ENCODE measurements at regions not wholly inside any gene's neighbourhood (a gene's known extent, or its start where the extent isn't known, plus 50 kb on each side); places are given as distances from the start of the nearest gene placed in this dataset.
A peak's percentile ranks its signal among the peaks of the same experiment; 100 is the strongest.

GRCh38 chr10:56895306-56895705 is 534.2 kb upstream of the ZWINT start:
- DNase-seq = no peak
- intact Hi-C loops (cut with DNase I) = no loop called here

GRCh38 chr10:56881218-56881617 is 520.2 kb upstream of the ZWINT start:
- intact Hi-C loops (cut with DNase I) = no loop called here
- no peak for DNase-seq

GRCh38 chr10:56880606-56881005 is 519.5 kb upstream of the ZWINT start:
- DNase-seq = no peak
- intact Hi-C loops (cut with DNase I) = no loop called here

DNA sequence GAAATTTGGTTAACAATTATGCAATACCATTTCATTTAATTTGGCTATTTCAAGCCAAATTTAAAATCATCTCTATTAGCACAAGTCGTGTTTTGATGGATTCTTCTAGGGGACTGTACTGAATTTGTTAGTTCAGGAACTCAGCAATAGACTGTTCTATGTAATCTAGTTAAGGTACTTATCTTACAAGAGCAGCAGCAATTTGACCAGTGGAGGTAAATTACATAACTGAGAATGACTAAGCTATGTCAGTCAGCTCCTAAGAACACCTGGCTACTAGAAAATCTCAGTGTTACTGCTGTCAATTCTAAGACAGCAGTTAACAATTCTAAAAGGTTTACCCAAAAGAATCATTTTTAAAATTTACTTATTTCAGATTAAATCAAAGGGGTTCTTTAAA is 513.9 kb upstream of the ZWINT start:
- intact Hi-C loops (cut with DNase I) = no loop called here
- no peak for DNase-seq

DNA sequence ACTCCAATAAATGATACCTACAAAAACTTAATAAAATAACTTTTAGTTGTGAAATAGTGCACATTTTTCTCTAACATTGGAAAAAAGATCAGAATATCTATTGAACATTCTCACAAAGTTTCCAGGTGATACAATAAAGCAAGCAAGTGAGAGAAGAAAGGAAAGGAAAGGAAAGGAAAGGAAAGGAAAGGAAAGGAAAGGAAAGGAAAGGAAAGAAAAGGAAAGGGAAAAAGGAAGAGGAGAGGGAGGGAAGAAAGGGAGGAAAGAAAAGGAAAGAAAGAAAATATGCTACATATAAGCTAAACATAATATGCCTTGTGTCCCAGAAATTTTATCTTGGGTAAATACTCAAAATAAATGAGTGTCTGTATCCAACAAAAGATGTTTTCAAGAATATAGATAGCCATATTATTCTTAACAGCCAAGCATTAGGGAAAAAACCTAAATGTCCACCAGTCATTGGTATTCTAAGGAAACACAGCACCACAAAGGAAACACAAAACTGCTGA is 510.2 kb upstream of the ZWINT start:
- intact Hi-C loops (cut with DNase I) = no loop called here
- DNase-seq = no peak

GRCh38 chr10:56867236-56867635 is 506.2 kb upstream of the ZWINT start:
- intact Hi-C loops (cut with DNase I) = no loop called here
- no peak for DNase-seq

DNA sequence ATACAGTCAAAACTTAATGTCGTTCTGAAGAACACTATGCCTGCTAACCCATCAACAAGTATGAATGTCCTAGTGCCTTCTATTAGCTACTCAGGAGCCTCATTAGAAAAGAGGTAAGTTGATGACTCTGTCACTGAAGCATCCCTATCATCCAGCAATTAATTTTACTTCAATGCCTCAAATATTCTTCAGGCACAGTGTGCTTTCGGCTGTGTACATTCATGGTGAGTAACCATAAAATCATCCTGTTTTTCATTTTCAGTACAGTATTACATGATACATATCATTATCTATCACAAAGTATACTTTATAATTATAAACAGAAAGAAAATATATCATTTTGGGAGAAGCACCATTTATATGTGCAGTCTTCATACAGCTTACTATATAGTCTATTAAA is 495.5 kb upstream of the ZWINT start:
- intact Hi-C loops (cut with DNase I) = no loop called here
- no peak for DNase-seq

DNA sequence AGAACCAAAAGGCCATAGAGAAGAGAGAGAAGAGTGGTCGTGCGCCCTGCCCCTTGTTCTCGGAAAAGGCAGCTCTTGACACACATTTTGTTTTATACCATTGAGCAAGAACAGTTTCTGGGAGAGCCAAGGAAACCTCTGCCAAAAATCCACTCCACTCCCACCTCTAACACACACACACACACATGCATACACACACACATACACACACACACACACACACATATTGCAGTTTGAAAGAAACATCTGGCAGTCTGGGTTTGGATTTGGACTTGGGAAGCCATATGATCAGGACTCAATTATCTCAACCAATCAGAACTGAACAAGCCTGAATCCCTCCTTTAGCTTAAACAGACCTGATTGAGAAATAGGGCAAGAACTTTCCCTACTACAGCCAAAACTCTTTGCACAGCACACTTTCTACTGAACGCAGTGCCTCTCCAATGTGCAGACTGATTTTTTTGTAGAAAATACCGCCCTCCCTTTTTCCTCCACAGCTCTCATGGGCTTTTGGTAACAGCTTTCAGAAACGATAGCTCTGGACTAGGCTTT is 484.0 kb upstream of the ZWINT start:
- intact Hi-C loops (cut with DNase I) = no loop called here
- DNase-seq = no peak

DNA sequence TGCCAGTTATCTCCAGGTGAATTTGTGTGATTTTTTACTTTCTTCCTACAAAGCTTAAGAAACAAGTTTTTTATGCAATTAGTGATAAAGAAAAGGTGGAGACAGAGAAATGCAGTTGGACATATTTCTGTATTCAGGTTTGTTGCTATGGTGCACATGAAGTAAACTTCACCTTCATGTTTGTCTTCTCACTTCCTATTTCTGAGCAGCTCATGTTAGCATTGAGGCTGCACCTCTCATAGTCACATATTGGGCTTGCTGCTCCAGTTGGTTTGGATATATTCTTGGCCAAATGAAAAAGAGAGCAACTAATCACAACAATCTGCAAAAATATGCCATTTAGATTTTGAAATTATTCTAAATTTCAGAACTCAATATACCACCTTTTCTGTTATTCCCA is 475.6 kb upstream of the ZWINT start:
- no peak for DNase-seq
- intact Hi-C loops (cut with DNase I) = no loop called here

- no peak for DNase-seq
- intact Hi-C loops (cut with DNase I) = no loop called here
Observed at GRCh38 chr10:56831681-56832080, 470.6 kb upstream of the ZWINT start.

DNA sequence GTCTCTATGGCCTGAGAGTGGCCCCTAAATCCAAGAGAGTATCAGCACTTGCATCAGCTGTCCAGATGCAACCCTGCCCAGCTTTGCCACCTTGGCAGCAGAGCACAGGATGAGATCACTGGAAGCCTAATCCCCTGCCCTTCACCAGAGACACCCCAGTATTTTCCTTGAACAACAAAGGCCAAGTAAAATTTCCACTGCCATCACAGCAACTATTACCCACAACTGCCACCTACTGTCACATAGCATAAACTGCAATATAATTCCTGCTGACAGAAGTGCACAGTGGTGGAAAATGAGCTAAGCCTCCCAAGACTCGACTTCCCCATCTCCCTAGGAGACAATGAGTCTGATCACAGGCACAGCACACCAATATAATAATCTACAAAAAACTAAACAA is 462.8 kb upstream of the ZWINT start:
- intact Hi-C loops (cut with DNase I) = no loop called here

DNA sequence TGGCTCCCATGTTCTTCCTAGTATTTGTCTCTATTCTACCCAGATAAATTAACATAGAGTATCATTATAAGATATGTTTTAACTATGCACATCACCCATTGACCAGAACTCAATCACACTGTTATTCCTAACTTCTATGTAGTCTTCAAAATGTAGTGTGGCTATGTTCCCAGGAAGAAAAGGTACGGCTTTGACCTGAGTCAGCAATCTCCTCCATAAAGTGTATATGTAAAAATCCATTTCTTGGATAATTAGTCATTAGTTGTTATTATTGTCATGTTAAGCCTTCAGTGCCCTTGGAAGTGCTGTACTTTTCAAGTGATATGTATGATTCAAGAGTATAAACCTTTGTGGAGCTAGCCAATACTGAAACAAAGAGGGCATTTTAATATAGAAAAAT is 444.0 kb upstream of the ZWINT start:
- intact Hi-C loops (cut with DNase I) = no loop called here
- DNase-seq = no peak

More for the DNA sequence above, 462.8 kb upstream of the ZWINT start:
- DNase-seq = peak in 1 of 42 donors; percentile 2

DNA sequence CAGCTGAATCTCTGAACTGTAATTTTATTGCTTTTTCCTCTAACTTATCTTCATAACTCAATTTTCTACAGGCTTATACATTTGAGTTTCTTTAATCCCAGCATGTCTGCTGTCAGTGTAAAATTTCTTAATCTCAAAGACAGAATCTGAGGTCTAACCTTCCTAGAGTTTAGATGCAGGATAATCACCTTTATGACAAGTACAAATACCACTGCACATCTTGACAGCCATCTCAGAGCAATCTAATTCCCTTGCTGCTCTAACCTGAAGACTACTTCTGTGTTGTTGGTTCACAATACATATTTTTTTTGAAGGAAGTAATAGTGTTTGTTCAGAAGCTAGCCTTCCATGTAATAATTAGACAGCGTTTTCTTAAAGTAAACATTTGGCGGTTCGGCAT is 424.2 kb upstream of the ZWINT start:
- DNase-seq = no peak
- intact Hi-C loops (cut with DNase I) = no loop called here

- intact Hi-C loops (cut with DNase I) = no loop called here
- no peak for DNase-seq
Observed at GRCh38 chr10:56782503-56782902, 421.4 kb upstream of the ZWINT start.

DNA sequence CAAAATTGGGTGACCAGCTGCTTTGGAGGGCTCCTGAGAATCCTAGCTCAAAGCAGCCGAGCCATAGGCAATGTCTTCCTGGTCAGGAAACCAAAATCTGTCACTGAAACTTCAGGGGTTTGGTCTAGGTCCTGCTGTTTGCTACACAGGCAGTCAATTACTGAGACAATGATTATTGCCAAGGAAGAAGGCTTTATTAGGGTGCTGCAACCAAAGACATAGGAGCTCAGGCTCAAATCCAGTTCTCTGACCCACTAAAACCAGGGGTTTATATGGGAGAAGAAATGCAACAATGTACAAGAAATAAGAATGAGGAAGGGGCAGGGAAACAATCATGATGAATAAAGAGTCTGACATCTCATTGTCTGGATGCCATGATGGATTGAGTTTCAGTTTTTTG is 410.3 kb upstream of the ZWINT start:
- no peak for DNase-seq
- intact Hi-C loops (cut with DNase I) = no loop called here

DNA sequence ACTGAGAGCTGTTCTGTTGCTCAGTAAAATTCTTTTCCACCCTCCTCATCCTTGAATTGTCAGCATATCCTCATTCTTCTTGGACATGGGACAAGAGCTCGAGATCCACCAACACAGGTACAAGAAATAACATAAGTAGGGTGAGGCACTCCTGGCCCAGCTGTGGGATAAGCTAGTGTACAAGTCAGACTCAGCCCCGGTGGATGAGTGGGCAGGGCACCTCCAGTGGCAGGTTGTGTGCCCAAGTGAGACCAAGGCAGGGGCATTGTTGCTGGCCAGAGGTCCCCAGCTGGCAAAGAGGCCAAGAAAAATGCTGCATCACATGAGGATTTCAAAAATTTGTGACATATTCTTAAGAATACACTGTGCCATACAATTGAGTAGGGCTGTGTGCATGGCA is 402.0 kb upstream of the ZWINT start:
- DNase-seq = no peak
- intact Hi-C loops (cut with DNase I) = no loop called here

- no peak for DNase-seq
- intact Hi-C loops (cut with DNase I) = no loop called here
Observed at GRCh38 chr10:56745490-56745889, 384.4 kb upstream of the ZWINT start.

GRCh38 chr10:56728349-56728748 is 367.3 kb upstream of the ZWINT start:
- intact Hi-C loops (cut with DNase I) = no loop called here
- no peak for DNase-seq

- DNase-seq = no peak
- intact Hi-C loops (cut with DNase I) = no loop called here
Observed at GRCh38 chr10:56722912-56723311, 361.9 kb upstream of the ZWINT start.

- no peak for DNase-seq
- intact Hi-C loops (cut with DNase I) = no loop called here
Observed at GRCh38 chr10:56715262-56715661, 354.2 kb upstream of the ZWINT start.

DNA sequence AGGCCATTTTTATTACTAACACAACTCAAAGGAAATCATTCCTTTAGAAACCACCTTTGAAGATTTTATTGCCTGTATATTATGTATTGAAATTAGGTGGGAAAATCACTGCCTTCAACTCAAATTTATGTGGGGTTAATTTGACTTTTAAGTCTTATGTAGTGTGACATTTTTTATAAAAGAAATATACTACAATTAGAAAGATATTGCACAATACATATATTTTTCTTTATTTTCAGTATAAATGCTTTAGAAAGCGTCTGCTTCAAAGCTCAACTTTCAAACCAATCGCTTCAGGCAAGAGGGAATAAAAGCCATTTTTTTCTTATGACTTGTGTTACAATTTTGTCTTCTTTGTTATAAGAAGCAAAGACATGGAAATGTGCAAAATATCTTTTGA is 337.4 kb upstream of the ZWINT start:
- intact Hi-C loops (cut with DNase I) = no loop called here
- no peak for DNase-seq

GRCh38 chr10:56679578-56679977 is 318.5 kb upstream of the ZWINT start:
- intact Hi-C loops (cut with DNase I) = no loop called here
- no peak for DNase-seq
